T-cell (primary cell): ENCODE measurements at regions not wholly inside any gene's neighbourhood (a gene's known extent, or its start where the extent isn't known, plus 50 kb on each side); places are given as distances from the start of the nearest gene placed in this dataset.

ENCODE experiments used
- ATAC-seq, 4 experiments: fragments of 200-7000 bp in 3 of 4; fragments of 150-1000 bp in 1 of 4; cut with Tn5 transposase; replicated peaks in 1 of 4; 1 replicate in 3 of 4; 2 replicates in 1 of 4; pipeline ENCODE4 v1.10.0; 2021; ENCODE audit warnings: moderate library complexity in 3 of 4, mild to moderate bottlenecking in 2 of 4, moderate number of reproducible peaks in 1 of 4
- CTCF ChIA-PET, 2 donors: fragments of 300-600 bp; sonication (Branson Sonifier 250); formaldehyde crosslinking; loops; one replicate each; lab custom pipeline; 2022; ENCODE audit warnings: antibody characterized with exemption in 2 of 2; lab: Charles Lee
- POLR2A ChIA-PET, 2 donors: fragments of 300-600 bp; sonication (Branson Sonifier 250); formaldehyde crosslinking; loops; one replicate each; lab custom pipeline; 2022; ENCODE audit warnings: antibody characterized with exemption in 2 of 2; lab: Charles Lee
- DNase-seq, 35 experiments: peaks; one replicate each; pipeline versions ENCODE4 v3.0.0 to v3.0.0-alpha.2; 2013 to 2023
- H3K27ac ChIP-seq: one replicate; pipeline ENCODE4 v1.5.1; 2013; ENCODE audit warnings: low read length
- H3K27me3 ChIP-seq, 2 experiments: replicated peaks in 1 of 2; 1 replicate in 1 of 2; 2 replicates in 1 of 2; pipeline versions ENCODE4 v1.6.1 to v1.7.0; 2013; ENCODE audit warnings: low read length in 1 of 2, mixed read lengths in 1 of 2; ENCODE audit not compliant: control insufficient read depth in 2 of 2, insufficient read depth in 2 of 2; ENCODE audit errors: extremely low read depth in 1 of 2
- H3K36me3 ChIP-seq, 2 donors: 1 replicate in 1 of 2; 2 replicates in 1 of 2; pipeline versions ENCODE4 v1.6.1 to v1.7.0; 2013; ENCODE audit warnings: low read length in 1 of 2; ENCODE audit not compliant: control insufficient read depth in 2 of 2, insufficient read depth in 1 of 2; ENCODE audit errors: extremely low read depth in 1 of 2
- H3K4me1 ChIP-seq, 2 experiments: 1 replicate in 1 of 2; 2 replicates in 1 of 2; pipeline versions ENCODE4 v1.6.1 to v1.7.0; 2013; ENCODE audit warnings: low read length in 2 of 2, mixed read lengths in 1 of 2; ENCODE audit not compliant: insufficient read depth in 2 of 2, control insufficient read depth in 1 of 2; ENCODE audit errors: extremely low read depth in 1 of 2
- H3K4me3 ChIP-seq, 2 donors: 1 replicate in 1 of 2; 2 replicates in 1 of 2; pipeline versions ENCODE4 v1.5.1 to v1.7.0; 2013; ENCODE audit warnings: mild to moderate bottlenecking in 2 of 2, low read length in 1 of 2, moderate library complexity in 1 of 2; ENCODE audit not compliant: control insufficient read depth in 1 of 2; ENCODE audit errors: extremely low read depth in 1 of 2
- H3K9me3 ChIP-seq: 2 replicates; pipeline ENCODE4 v1.7.0; 2013
- H3K27ac Mint-ChIP-seq, 2 donors: one replicate each; pipeline ENCODE4 v1.8.0; 2020 to 2021; ENCODE audit warnings: mild to moderate bottlenecking in 2 of 2, mixed read lengths in 2 of 2
- H3K27me3 Mint-ChIP-seq, 2 donors: one replicate each; pipeline ENCODE4 v1.8.0; 2021 to 2022; ENCODE audit warnings: mixed read lengths in 2 of 2
- H3K36me3 Mint-ChIP-seq: one replicate; pipeline ENCODE4 v1.8.0; 2021; ENCODE audit warnings: mixed read lengths
- H3K4me1 Mint-ChIP-seq, 3 donors: one replicate each; pipeline ENCODE4 v1.8.0; 2020 to 2022; ENCODE audit warnings: mixed read lengths in 3 of 3, mild to moderate bottlenecking in 1 of 3
- H3K4me3 Mint-ChIP-seq, 3 donors: one replicate each; pipeline ENCODE4 v1.8.0; 2020 to 2022; ENCODE audit warnings: mild to moderate bottlenecking in 3 of 3, mixed read lengths in 3 of 3, moderate library complexity in 3 of 3
- H3K9me3 Mint-ChIP-seq, 3 donors: one replicate each; pipeline ENCODE4 v1.8.0; 2020 to 2022; ENCODE audit warnings: mixed read lengths in 3 of 3
- WGBS: methylation state at CpG from one replicate; pipeline ENCODE4 v1.1.5; 2013; ENCODE audit warnings: missing lambda C conversion rate; ENCODE audit not compliant: insufficient coverage; 5-methylcytosine and 5-hydroxymethylcytosine counted together

GRCh38 chr20:11110535-11110934 is 436.7 kb upstream of the JAG1 start:
- Mint-ChIP-seq H3K4me3 (no peak overlapping the region), H3K4me1 (no peaks in the 10 kb centered on the region), H3K27ac (no peak overlapping the region), H3K27me3 (no peaks in the 10 kb centered on the region), H3K36me3 (no peaks in the 10 kb centered on the region), H3K9me3 (peaks cover 0 to 11% (median 0%) of the 10 kb centered on the region in 3 donors)
- Histone ChIP-seq H3K9me3 (no peaks in the 10 kb centered on the region), H3K4me1 (no peaks in the 10 kb centered on the region), H3K27ac (no peak overlapping the region), H3K27me3 (no peaks in the 10 kb centered on the region), H3K36me3 (no peaks in the 10 kb centered on the region), H3K4me3 (no peak overlapping the region)
- ChIA-PET CTCF (interaction anchor here in 1 of 2 donors (0.7 kb wide), 1 partner anchor 135 kb away, joined by 3 read pairs; no protein-coding TSS in a partner anchor), POLR2A (no interaction called here)
- WGBS: no CpG with 5 or more reads among the region's 4 CpGs
- no peak for ATAC-seq
- no peak for DNase-seq

GRCh38 chr20:11111191-11111590 is 437.4 kb upstream of the JAG1 start:
- Histone ChIP-seq H3K4me3 (no peak overlapping the region), H3K36me3 (no peaks in the 10 kb centered on the region), H3K27me3 (no peaks in the 10 kb centered on the region), H3K9me3 (no peaks in the 10 kb centered on the region), H3K4me1 (no peaks in the 10 kb centered on the region), H3K27ac (no peak overlapping the region)
- Mint-ChIP-seq H3K4me1 (no peaks in the 10 kb centered on the region), H3K36me3 (no peaks in the 10 kb centered on the region), H3K4me3 (no peak overlapping the region), H3K9me3 (peaks cover 0 to 11% (median 0%) of the 10 kb centered on the region in 3 donors), H3K27ac (no peak overlapping the region), H3K27me3 (no peaks in the 10 kb centered on the region)
- WGBS: no CpG with 5 or more reads among the region's 2 CpGs
- DNase-seq (no peak), ATAC-seq (no peak)
- ChIA-PET CTCF (interaction anchor here in 1 of 2 donors (0.7 kb wide), 1 partner anchor 135 kb away, joined by 3 read pairs; no protein-coding TSS in a partner anchor), POLR2A (no interaction called here)

GRCh38 chr20:11112832-11113231 is 439.0 kb upstream of the JAG1 start:
- Mint-ChIP-seq H3K4me3 (no peak overlapping the region), H3K27ac (no peak overlapping the region), H3K36me3 (no peaks in the 10 kb centered on the region), H3K4me1 (no peaks in the 10 kb centered on the region), H3K27me3 (no peaks in the 10 kb centered on the region), H3K9me3 (peaks cover 0 to 11% (median 0%) of the 10 kb centered on the region in 3 donors)
- ChIA-PET POLR2A (no interaction called here), CTCF (no interaction called here)
- Histone ChIP-seq H3K27me3 (no peaks in the 10 kb centered on the region), H3K9me3 (no peaks in the 10 kb centered on the region), H3K4me3 (no peak overlapping the region), H3K4me1 (no peaks in the 10 kb centered on the region), H3K27ac (no peak overlapping the region), H3K36me3 (no peaks in the 10 kb centered on the region)
- WGBS: no CpG with 5 or more reads among the region's 2 CpGs
- ATAC-seq: no peak
- no peak for DNase-seq

- DNase-seq (no peak), ATAC-seq (no peak)
- Mint-ChIP-seq H3K27ac (no peak overlapping the region), H3K4me1 (no peaks in the 10 kb centered on the region), H3K9me3 (peaks cover 0 to 11% (median 0%) of the 10 kb centered on the region in 3 donors), H3K36me3 (no peaks in the 10 kb centered on the region), H3K27me3 (no peaks in the 10 kb centered on the region), H3K4me3 (no peak overlapping the region)
- Histone ChIP-seq H3K9me3 (no peaks in the 10 kb centered on the region), H3K4me1 (no peaks in the 10 kb centered on the region), H3K27ac (no peak overlapping the region), H3K4me3 (no peak overlapping the region), H3K36me3 (no peaks in the 10 kb centered on the region), H3K27me3 (no peaks in the 10 kb centered on the region)
- ChIA-PET POLR2A (no interaction called here), CTCF (no interaction called here)
Observed at GRCh38 chr20:11114382-11114781, 440.6 kb upstream of the JAG1 start.

GRCh38 chr20:11117808-11118528 is 444.2 kb upstream of the JAG1 start:
- Mint-ChIP-seq H3K27me3 (no peaks in the 10 kb centered on the region), H3K9me3 (peaks cover 0 to 11% (median 0%) of the 10 kb centered on the region in 3 donors), H3K36me3 (no peaks in the 10 kb centered on the region), H3K4me3 (no peak overlapping the region), H3K4me1 (no peaks in the 10 kb centered on the region), H3K27ac (no peak overlapping the region)
- H3K4me3 ChIP-seq: no peak overlapping the region
- no peaks in the 10 kb centered on the region for H3K4me1 ChIP-seq
- H3K36me3 ChIP-seq: no peaks in the 10 kb centered on the region
- no peaks in the 10 kb centered on the region for H3K27me3 ChIP-seq
- ChIA-PET CTCF (no interaction called here), POLR2A (no interaction called here)
- ATAC-seq: no peak
- no peaks in the 10 kb centered on the region for H3K9me3 ChIP-seq
- no CpG with 5 or more reads among the region's 2 CpGs for WGBS
- no peak overlapping the region for H3K27ac ChIP-seq
- no peak for DNase-seq

- 57% methylated on average over 2 of the region's 4 CpGs for WGBS
- H3K27ac ChIP-seq: no peak overlapping the region
- CTCF ChIA-PET: no interaction called here
- no peaks in the 10 kb centered on the region for H3K27me3 ChIP-seq
- H3K4me1 Mint-ChIP-seq: no peaks in the 10 kb centered on the region
- no peak overlapping the region for H3K4me3 ChIP-seq
- no peak for DNase-seq
- peaks cover 0 to 12% (median 0%) of the 10 kb centered on the region in 3 donors for H3K9me3 Mint-ChIP-seq
- H3K4me3 Mint-ChIP-seq: no peak overlapping the region
- H3K4me1 ChIP-seq: no peaks in the 10 kb centered on the region
- no peak overlapping the region for H3K27ac Mint-ChIP-seq
- no peak for ATAC-seq
- POLR2A ChIA-PET: no interaction called here
- no peaks in the 10 kb centered on the region for H3K36me3 Mint-ChIP-seq
- no peaks in the 10 kb centered on the region for H3K36me3 ChIP-seq
- H3K9me3 ChIP-seq: no peaks in the 10 kb centered on the region
- H3K27me3 Mint-ChIP-seq: no peaks in the 10 kb centered on the region
Observed at GRCh38 chr20:11118802-11119380, 445.1 kb upstream of the JAG1 start.
